Esophagus muscularis mucosa (tissue), 4 donors: ENCODE measurements at regions not wholly inside any gene's neighbourhood (a gene's known extent, or its start where the extent isn't known, plus 50 kb on each side); places are given as distances from the start of the nearest gene placed in this dataset.

Experiments used
- DNase-seq: peaks from one replicate; pipeline ENCODE4 v3.0.0-alpha.2; 2017; ENCODE audit errors: extremely low spot score
- H3K27ac ChIP-seq, 4 donors: fragments of 200-600 bp; sonication (generic); replicated peaks in 1 of 4; 1 replicate in 3 of 4; 2 replicates in 1 of 4; pipeline ENCODE4 v1.5.1; 2016 to 2019; ENCODE audit warnings: mild to moderate bottlenecking in 1 of 4
- H3K27me3 ChIP-seq, 4 donors: fragments of 200-600 bp; sonication (generic); one replicate each; pipeline versions ENCODE4 v1.5.1 to v1.6.0; 2016 to 2019
- H3K36me3 ChIP-seq, 4 donors: fragments of 200-600 bp; sonication (generic); one replicate each; pipeline ENCODE4 v1.5.1; 2016 to 2019
- H3K4me1 ChIP-seq, 4 donors: fragments of 200-600 bp; sonication (generic); one replicate each; pipeline ENCODE4 v1.5.1; 2016 to 2019
- H3K4me3 ChIP-seq, 4 donors: fragments of 200-600 bp; sonication (generic); 1 replicate in 2 of 4; 2 replicates in 2 of 4; pipeline ENCODE4 v1.5.1; 2016 to 2019; ENCODE audit warnings: mild to moderate bottlenecking in 4 of 4, moderate library complexity in 1 of 4
- H3K9me3 ChIP-seq, 4 donors: fragments of 200-600 bp; sonication (generic); 1 replicate in 3 of 4; 2 replicates in 1 of 4; pipeline ENCODE4 v1.5.1; 2016 to 2019
- CTCF ChIP-seq, 3 experiments: fragments of 200-600 bp in 2 of 3; fragments of 450-650 bp in 1 of 3; sonication (generic) in 2 of 3; IDR thresholded peaks; one replicate each; pipeline ENCODE4 v1.5.1; 2017 to 2019; ENCODE audit warnings: antibody characterized with exemption in 3 of 3, mild to moderate bottlenecking in 2 of 3, moderate library complexity in 1 of 3
- EP300 ChIP-seq: sonication (generic); formaldehyde crosslinking; IDR thresholded peaks from one replicate; pipeline ENCODE4 v1.6.1; 2017; ENCODE audit warnings: antibody characterized with exemption
- POLR2A ChIP-seq: fragments of 450-650 bp; IDR thresholded peaks from one replicate; pipeline ENCODE4 v1.6.1; 2017; ENCODE audit warnings: antibody characterized with exemption, moderate library complexity, mild to moderate bottlenecking, low read depth
- POLR2AphosphoS5 ChIP-seq, 2 donors: sonication (generic); formaldehyde crosslinking; IDR thresholded peaks; one replicate each; pipeline ENCODE4 v1.6.1; 2017; ENCODE audit warnings: antibody characterized with exemption in 2 of 2
- WGBS: methylation state at CpG from one replicate; pipeline ENCODE4 v1.1.5; 2018; 5-methylcytosine and 5-hydroxymethylcytosine counted together
- intact Hi-C: fragments of 100-400 bp; cut with DNase I; formaldehyde crosslinking; loops from one replicate; pipeline ENCODE4 v1.15.1; 2023
- small RNA-seq, 3 donors: library from RNA; depleted of rRNA; stranded (forward); fragments of <200 nt; gene quantifications; one replicate each; pipeline ENCODE3, GENCODE V24; 2016

- H3K27ac ChIP-seq = peak overlapping the region; percentile 61 to 68 (median 64)
- no peak for DNase-seq
- intact Hi-C loops = no loop called here
- peaks cover 16 to 36% (median 31%) of the 10 kb centered on the region in 4 donors for H3K4me1 ChIP-seq
- no peaks in the 10 kb centered on the region for H3K36me3 ChIP-seq
- no peak overlapping the region for H3K4me3 ChIP-seq
- H3K9me3 ChIP-seq = no peaks in the 10 kb centered on the region
- H3K27me3 ChIP-seq = no peaks in the 10 kb centered on the region
- peak in 1 of 2 donors; percentile 28 for TF ChIP-seq POLR2AphosphoS5 (IDR thresholded peaks at IDR 0.05)
- no peak for TF ChIP-seq CTCF (IDR thresholded peaks at IDR 0.05)
- 52% methylated on average over 2 of the region's 2 CpGs for WGBS
Measured at GRCh38 chr1:8082945-8083344, 56.8 kb upstream of the ERRFI1 start.

DNA sequence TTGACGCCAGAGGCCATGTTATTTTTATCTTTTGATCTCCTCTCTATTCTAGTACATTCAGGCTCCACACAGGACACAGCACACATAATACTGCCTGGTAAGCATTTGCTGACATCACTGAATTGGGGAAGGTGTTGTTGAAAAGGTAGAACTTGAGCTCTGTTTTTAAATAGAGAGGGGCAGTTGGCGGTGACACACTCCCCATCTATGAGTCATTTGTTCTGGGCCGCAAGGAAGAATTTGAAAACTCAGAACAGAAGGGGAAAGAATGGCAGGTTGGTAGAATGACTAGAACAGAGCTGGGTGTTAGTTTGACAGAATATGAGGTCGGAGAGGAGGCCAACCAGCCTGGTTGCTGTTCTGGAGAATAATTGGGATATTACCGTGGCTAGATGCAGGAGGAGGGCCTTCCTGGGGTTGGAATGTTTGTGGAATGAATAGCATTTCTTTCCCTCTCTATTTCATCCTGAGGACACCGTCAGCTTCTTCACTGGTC, 52.1 kb upstream of the ERRFI1 start:
- Histone ChIP-seq H3K27ac (peak overlapping the region; percentile 88 to 92 (median 90)), H3K27me3 (no peaks in the 10 kb centered on the region), H3K4me3 (no peak overlapping the region), H3K4me1 (peaks cover 25 to 57% (median 55%) of the 10 kb centered on the region in 4 donors), H3K36me3 (no peaks in the 10 kb centered on the region), H3K9me3 (no peaks in the 10 kb centered on the region)
- no peak for DNase-seq
- intact Hi-C loops = no loop called here
- 38% methylated on average over 6 of the region's 6 CpGs for WGBS
- TF ChIP-seq POLR2AphosphoS5 (IDR thresholded peaks at IDR 0.05) (peak; percentile 66 to 83), POLR2A (no peak), EP300 (peak; percentile 96), CTCF (IDR thresholded peaks at IDR 0.05) (no peak)

DNA sequence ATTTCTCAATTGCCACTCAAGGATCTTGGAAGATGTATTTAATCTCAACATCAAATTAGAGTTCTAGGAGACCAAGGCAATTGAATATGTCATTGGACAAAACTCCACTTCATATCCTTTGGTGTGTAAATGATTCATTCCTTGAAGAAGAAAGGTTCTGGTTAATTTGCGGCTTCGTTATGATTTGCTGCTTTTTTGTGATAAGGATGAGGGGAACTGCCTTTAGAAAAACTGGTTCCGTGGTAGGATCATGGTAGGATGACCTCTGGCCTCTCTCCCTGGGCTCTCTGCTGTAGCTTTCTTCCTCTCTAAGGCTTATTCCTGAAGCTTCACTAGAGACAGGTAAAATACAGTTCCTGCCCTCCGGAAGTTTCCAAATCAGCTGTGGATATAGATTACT, 51.5 kb upstream of the ERRFI1 start:
- Histone ChIP-seq H3K27ac (peak overlapping the region; percentile 88 to 92 (median 90)), H3K27me3 (no peaks in the 10 kb centered on the region), H3K4me3 (no peak overlapping the region), H3K4me1 (peaks cover 25 to 51% (median 49%) of the 10 kb centered on the region in 4 donors), H3K36me3 (no peaks in the 10 kb centered on the region), H3K9me3 (no peaks in the 10 kb centered on the region)
- no peak for DNase-seq
- WGBS = 87% methylated on average over 4 of the region's 4 CpGs
- intact Hi-C loops = no loop called here
- TF ChIP-seq CTCF (IDR thresholded peaks at IDR 0.05) (no peak), POLR2AphosphoS5 (IDR thresholded peaks at IDR 0.05) (no peak), POLR2A (no peak), EP300 (no peak)

DNA sequence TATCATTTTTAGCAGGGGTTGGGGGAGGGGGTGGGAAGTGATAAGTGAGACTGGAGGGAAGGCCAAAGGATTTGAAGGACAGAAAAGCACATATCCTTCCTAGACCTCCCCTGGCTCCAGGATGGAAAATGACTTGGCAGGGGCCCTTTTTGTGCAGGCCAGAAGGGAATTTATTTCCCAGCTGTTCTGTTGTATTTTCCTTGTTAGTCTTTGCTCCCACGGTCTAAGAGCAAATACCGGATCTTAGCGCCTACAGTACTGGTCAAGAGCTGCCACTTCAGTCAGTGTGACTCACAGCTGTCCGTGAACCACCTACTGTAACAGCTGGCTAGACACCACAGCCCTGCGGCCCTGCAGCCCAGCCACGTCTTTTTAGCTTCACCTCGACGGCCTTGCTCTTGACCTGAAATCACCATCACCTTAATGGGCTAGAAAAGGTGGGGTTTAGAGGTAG, 51.0 kb upstream of the ERRFI1 start:
- WGBS = 28% methylated on average over 8 of the region's 8 CpGs
- TF ChIP-seq POLR2AphosphoS5 (IDR thresholded peaks at IDR 0.05) = peak in 1 of 2 donors; percentile 43
- no peak for TF ChIP-seq POLR2A
- H3K9me3 ChIP-seq = no peaks in the 10 kb centered on the region
- H3K27ac ChIP-seq = peak overlapping the region; percentile 88 to 92 (median 90)
- intact Hi-C loops = no loop called here
- no peak overlapping the region for H3K4me3 ChIP-seq
- H3K36me3 ChIP-seq = no peaks in the 10 kb centered on the region
- DNase-seq = no peak
- H3K4me1 ChIP-seq = peaks cover 25 to 47% (median 46%) of the 10 kb centered on the region in 4 donors
- H3K27me3 ChIP-seq = no peaks in the 10 kb centered on the region

GRCh38 chr1:8076176-8076575, 50.1 kb upstream of the ERRFI1 start:
- Histone ChIP-seq H3K27me3 (no peaks in the 10 kb centered on the region), H3K27ac (peak overlapping the region; percentile 88 to 92 (median 90)), H3K4me1 (peaks cover 25 to 48% (median 46%) of the 10 kb centered on the region in 4 donors), H3K4me3 (no peak overlapping the region), H3K9me3 (no peaks in the 10 kb centered on the region), H3K36me3 (no peaks in the 10 kb centered on the region)
- no peak for DNase-seq
- whole genome bisulfite sequencing = 92% methylated on average over 4 of the region's 4 CpGs
- intact Hi-C loops = no loop called here
- TF ChIP-seq EP300 (no peak), POLR2AphosphoS5 (IDR thresholded peaks at IDR 0.05) (no peak), CTCF (IDR thresholded peaks at IDR 0.05) (no peak), POLR2A (no peak)

Small RNA genes lying in the stretch of these regions (small RNA-seq; reads per million reads assigned to genes)
- 0 to 0.08 (median 0) reads per million in 3 donors for gene RNU1-7P
